HL-60 (cell line): ENCODE measurements at regions not wholly inside any gene's neighbourhood (a gene's known extent, or its start where the extent isn't known, plus 50 kb on each side); places are given as distances from the start of the nearest gene placed in this dataset.

ENCODE experiments used
- CTCF ChIP-seq: IDR thresholded peaks from one replicate; pipeline ENCODE4 v1.5.1; 2011; ENCODE audit warnings: low read length, control low read depth, inconsistent platforms; ENCODE audit not compliant: insufficient read depth
- GABPA ChIP-seq: IDR thresholded peaks from 2 replicates; pipeline ENCODE4 v1.6.1; 2012; ENCODE audit warnings: low read depth
- POLR2AphosphoS5 ChIP-seq: IDR thresholded peaks from 2 replicates; pipeline ENCODE4 v1.6.1; 2012; ENCODE audit warnings: low read depth
- REST ChIP-seq: IDR thresholded peaks from 2 replicates; pipeline ENCODE4 v1.6.1; 2012; ENCODE audit warnings: low read depth; ENCODE audit not compliant: insufficient replicate concordance
- SPI1 ChIP-seq: IDR thresholded peaks from 2 replicates; pipeline ENCODE4 v1.6.1; 2012; ENCODE audit warnings: low read depth, mild to moderate bottlenecking, borderline replicate concordance

- TF ChIP-seq CTCF (no peak), POLR2AphosphoS5 (no peak), REST (no peak), GABPA (no peak), SPI1 (no peak)
Measured at GRCh38 chr12:88291498-88292131, 149.5 kb downstream of the TMTC3 start.
